Body of pancreas (tissue), 4 donors: ENCODE measurements at regions not wholly inside any gene's neighbourhood (a gene's known extent, or its start where the extent isn't known, plus 50 kb on each side); places are given as distances from the start of the nearest gene placed in this dataset.

Experiments
- ATAC-seq: fragments of 150-250 bp; one replicate; pipeline ENCODE4 v1.9.1; 2016
- DNase-seq, 4 donors: peaks; one replicate each; pipeline ENCODE4 v3.0.0-alpha.2; 2019
- H3K27ac ChIP-seq, 4 donors: fragments of 200-600 bp; sonication (generic); 1 replicate in 3 of 4; 2 replicates in 1 of 4; pipeline versions ENCODE4 v1.5.1 to v1.6.1; 2016 to 2019; ENCODE audit warnings: mild to moderate bottlenecking in 1 of 4, mixed read lengths in 1 of 4, moderate library complexity in 1 of 4
- H3K27me3 ChIP-seq, 2 donors: fragments of 200-600 bp; sonication (generic); one replicate each; pipeline ENCODE4 v1.6.0; 2016; ENCODE audit warnings: mild to moderate bottlenecking in 1 of 2
- H3K36me3 ChIP-seq, 2 donors: fragments of 200-600 bp; sonication (generic); replicated peaks in 1 of 2; 2 replicates each; pipeline ENCODE4 v1.5.1; 2016; ENCODE audit warnings: low read depth in 2 of 2; ENCODE audit not compliant: insufficient read depth in 1 of 2
- H3K4me1 ChIP-seq: fragments of 200-600 bp; sonication (generic); one replicate; pipeline ENCODE4 v1.6.0; 2016
- H3K4me3 ChIP-seq, 2 donors: fragments of 200-600 bp; sonication (generic); 1 replicate in 1 of 2; 2 replicates in 1 of 2; pipeline ENCODE4 v1.5.1; 2016 to 2019
- H3K9me3 ChIP-seq, 3 donors: fragments of 200-600 bp; sonication (generic); 1 replicate in 2 of 3; 2 replicates in 1 of 3; pipeline ENCODE4 v1.5.1; 2016
- CTCF ChIP-seq, 7 experiments: fragments of 450-650 bp in 4 of 7; fragments of 200-600 bp in 3 of 7; sonication (generic) in 3 of 7; IDR thresholded peaks; one replicate each; pipeline ENCODE4 v1.5.1; 2016 to 2019; ENCODE audit warnings: antibody characterized with exemption in 7 of 7
- POLR2A ChIP-seq, 3 donors: fragments of 450-650 bp; IDR thresholded peaks; one replicate each; pipeline ENCODE4 v1.6.1; 2016; ENCODE audit warnings: antibody characterized with exemption in 3 of 3, mild to moderate bottlenecking in 2 of 3
- WGBS, 2 donors: methylation state at CpG; one replicate each; pipeline ENCODE4 v1.1.5; 2017; 5-methylcytosine and 5-hydroxymethylcytosine counted together
- intact Hi-C: fragments of 100-400 bp; cut with DNase I; formaldehyde crosslinking; loops from one replicate; pipeline ENCODE4 v1.15.1; 2023

- DNase-seq, result no peak
- Histone ChIP-seq H3K4me3 (no peak overlapping the region), H3K27me3 (peaks cover 0 to 1% of the 10 kb centered on the region in 2 donors), H3K4me1 (no peaks in the 10 kb centered on the region), H3K9me3 (no peaks in the 10 kb centered on the region), H3K27ac (no peak overlapping the region), H3K36me3 (no peaks in the 10 kb centered on the region)
- no peak for ATAC-seq
- intact Hi-C loops, result no loop called here
- TF ChIP-seq CTCF (IDR thresholded peaks at IDR 0.05) (no peak), POLR2A (IDR thresholded peaks at IDR 0.05) (no peak)
- WGBS, 2 donors, result 67 to 83% methylated on average over 4 of the region's 4 CpGs
Measured at GRCh38 chr7:39810710-39811109, 139.3 kb upstream of the CDK13 start.

- peaks cover 0 to 2% of the 10 kb centered on the region in 2 donors for H3K27me3 ChIP-seq
- 56 to 67% methylated on average over 1 of the region's 1 CpG for WGBS, 2 donors
- no peaks in the 10 kb centered on the region for H3K9me3 ChIP-seq
- TF ChIP-seq POLR2A (IDR thresholded peaks at IDR 0.05), result no peak
- TF ChIP-seq CTCF (IDR thresholded peaks at IDR 0.05), result no peak
- H3K36me3 ChIP-seq, result no peaks in the 10 kb centered on the region
- ATAC-seq, result no peak
- no peak overlapping the region for H3K4me3 ChIP-seq
- no peak overlapping the region for H3K27ac ChIP-seq
- H3K4me1 ChIP-seq, result no peaks in the 10 kb centered on the region
- intact Hi-C loops, result no loop called here
- no peak for DNase-seq
Measured at GRCh38 chr7:39811161-39811614, 138.9 kb upstream of the CDK13 start.

GRCh38 chr7:39816462-39817060, 133.5 kb upstream of the CDK13 start:
- peaks cover 0 to 2% of the 10 kb centered on the region in 2 donors for H3K27me3 ChIP-seq
- H3K27ac ChIP-seq, result no peak overlapping the region
- H3K36me3 ChIP-seq, result no peaks in the 10 kb centered on the region
- no peaks in the 10 kb centered on the region for H3K9me3 ChIP-seq
- H3K4me1 ChIP-seq, result no peaks in the 10 kb centered on the region
- H3K4me3 ChIP-seq, result no peak overlapping the region
- ATAC-seq (no peak), DNase-seq (no peak)
- intact Hi-C loops, result no loop called here
- 28 to 34% methylated on average over 7 of the region's 7 CpGs for WGBS, 2 donors
- no peak for TF ChIP-seq CTCF (IDR thresholded peaks at IDR 0.05)
- no peak for TF ChIP-seq POLR2A (IDR thresholded peaks at IDR 0.05)

GRCh38 chr7:39819514-39819913, 130.5 kb upstream of the CDK13 start:
- no peak for DNase-seq
- Histone ChIP-seq H3K4me1 (no peaks in the 10 kb centered on the region), H3K4me3 (no peak overlapping the region), H3K27me3 (peaks cover 0 to 2% of the 10 kb centered on the region in 2 donors), H3K36me3 (no peaks in the 10 kb centered on the region), H3K27ac (no peak overlapping the region), H3K9me3 (no peaks in the 10 kb centered on the region)
- ATAC-seq, result no peak
- TF ChIP-seq POLR2A (IDR thresholded peaks at IDR 0.05) (no peak), CTCF (IDR thresholded peaks at IDR 0.05) (no peak)
- intact Hi-C loops, result no loop called here
